WERI-Rb-1 (cell line): ENCODE measurements at regions not wholly inside any gene's neighbourhood (a gene's known extent, or its start where the extent isn't known, plus 50 kb on each side); places are given as distances from the start of the nearest gene placed in this dataset.

Experiments
- DNase-seq: peaks from one replicate; pipeline ENCODE4 v3.0.0-alpha.2; 2020
- H3K27ac ChIP-seq: fragments of 250-450 bp; sonication (Bioruptor Pico); 2 replicates; pipeline ENCODE4 v1.5.1; 2020; ENCODE audit warnings: mild to moderate bottlenecking, moderate library complexity
- H3K27me3 ChIP-seq: fragments of 250-450 bp; sonication (Bioruptor Pico); 2 replicates; pipeline ENCODE4 v1.5.1; 2021; ENCODE audit warnings: mild to moderate bottlenecking, low read depth, moderate library complexity; ENCODE audit not compliant: insufficient read depth, severe bottlenecking
- H3K36me3 ChIP-seq: fragments of 250-450 bp; sonication (Bioruptor Pico); 2 replicates; pipeline ENCODE4 v1.5.1; 2020; ENCODE audit warnings: mild to moderate bottlenecking, moderate library complexity
- H3K4me3 ChIP-seq: 2 replicates; pipeline ENCODE4 v1.5.1; 2011; ENCODE audit warnings: low read depth, mild to moderate bottlenecking, control low read depth, low read length
- H3K9me3 ChIP-seq: fragments of 250-450 bp; sonication (Bioruptor Pico); 2 replicates; pipeline ENCODE4 v1.5.1; 2021; ENCODE audit warnings: mild to moderate bottlenecking, moderate library complexity; ENCODE audit not compliant: severe bottlenecking
- TF ChIP-seq, protein P1 (sequence below): IDR thresholded peaks from 2 replicates; pipeline ENCODE4 v1.5.1; 2011; ENCODE audit warnings: low read depth, mild to moderate bottlenecking, control low read depth, inconsistent platforms, low read length

DNA sequence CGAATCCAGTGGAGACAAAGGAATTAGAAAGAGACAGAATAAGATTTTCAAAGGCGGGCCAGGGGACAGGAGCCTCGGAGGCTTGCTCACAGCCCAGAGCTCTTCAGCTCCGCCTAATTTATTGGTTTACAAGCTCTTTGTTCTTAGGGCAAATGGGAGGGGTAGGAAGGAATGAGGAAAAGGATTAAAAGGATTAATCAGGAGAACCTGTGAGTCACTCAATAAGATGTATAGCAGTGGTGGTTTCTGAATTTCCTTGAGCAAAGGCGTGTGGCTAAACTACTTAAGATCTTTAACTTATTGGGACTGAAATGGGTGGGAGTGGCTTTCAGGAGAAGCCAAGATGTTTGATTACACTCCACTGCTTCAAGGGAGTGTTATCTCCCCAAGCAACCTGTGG, 456.0 kb upstream of the SPANXN1 start:
- Histone ChIP-seq H3K27me3 (no peaks in the 10 kb centered on the region), H3K4me3 (no peak overlapping the region), H3K27ac (no peak overlapping the region), H3K9me3 (no peaks in the 10 kb centered on the region), H3K36me3 (no peaks in the 10 kb centered on the region)
- no peak for DNase-seq
- TF ChIP-seq, protein P1, sequence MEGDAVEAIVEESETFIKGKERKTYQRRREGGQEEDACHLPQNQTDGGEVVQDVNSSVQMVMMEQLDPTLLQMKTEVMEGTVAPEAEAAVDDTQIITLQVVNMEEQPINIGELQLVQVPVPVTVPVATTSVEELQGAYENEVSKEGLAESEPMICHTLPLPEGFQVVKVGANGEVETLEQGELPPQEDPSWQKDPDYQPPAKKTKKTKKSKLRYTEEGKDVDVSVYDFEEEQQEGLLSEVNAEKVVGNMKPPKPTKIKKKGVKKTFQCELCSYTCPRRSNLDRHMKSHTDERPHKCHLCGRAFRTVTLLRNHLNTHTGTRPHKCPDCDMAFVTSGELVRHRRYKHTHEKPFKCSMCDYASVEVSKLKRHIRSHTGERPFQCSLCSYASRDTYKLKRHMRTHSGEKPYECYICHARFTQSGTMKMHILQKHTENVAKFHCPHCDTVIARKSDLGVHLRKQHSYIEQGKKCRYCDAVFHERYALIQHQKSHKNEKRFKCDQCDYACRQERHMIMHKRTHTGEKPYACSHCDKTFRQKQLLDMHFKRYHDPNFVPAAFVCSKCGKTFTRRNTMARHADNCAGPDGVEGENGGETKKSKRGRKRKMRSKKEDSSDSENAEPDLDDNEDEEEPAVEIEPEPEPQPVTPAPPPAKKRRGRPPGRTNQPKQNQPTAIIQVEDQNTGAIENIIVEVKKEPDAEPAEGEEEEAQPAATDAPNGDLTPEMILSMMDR, result no peak

DNA sequence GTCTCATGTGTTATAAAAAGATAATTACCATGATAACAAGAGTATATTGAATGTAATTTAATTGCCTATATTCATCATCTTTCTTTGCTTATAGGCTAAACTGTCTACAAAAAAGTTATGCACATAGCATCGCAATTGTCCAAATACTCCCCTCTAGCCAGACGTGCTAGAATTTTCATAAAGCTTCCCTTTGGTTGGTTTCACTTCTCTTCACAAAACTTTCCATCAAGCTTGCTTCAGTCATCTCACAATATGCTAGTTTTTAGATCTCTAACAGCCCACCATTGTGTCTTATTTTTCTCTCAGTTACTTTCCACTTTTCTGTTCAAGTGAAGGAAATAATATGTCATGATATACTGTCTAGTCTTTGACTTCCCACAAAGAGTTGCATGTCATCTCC, 448.3 kb upstream of the SPANXN1 start:
- no peak overlapping the region for H3K4me3 ChIP-seq
- DNase-seq, result no peak

DNA sequence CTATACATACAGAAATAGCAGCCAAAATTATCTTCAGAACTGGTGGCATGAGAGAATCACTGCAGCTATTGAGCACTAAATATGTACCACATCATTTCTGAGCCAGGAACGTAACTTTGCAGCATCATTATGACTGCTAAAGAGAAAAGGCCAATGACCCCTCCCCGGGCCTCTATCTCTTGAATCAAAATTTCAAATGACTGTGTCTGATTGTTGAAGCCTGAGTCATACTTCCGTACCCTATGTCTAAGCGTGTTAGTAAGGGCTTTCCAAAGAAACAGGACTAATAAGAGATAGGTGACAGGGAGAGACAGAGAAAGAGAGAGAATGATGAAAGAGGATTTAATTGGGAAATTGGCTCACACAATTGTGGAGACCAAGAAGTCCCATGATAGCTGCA, 445.5 kb upstream of the SPANXN1 start:
- TF ChIP-seq, protein P1, result no peak
- H3K27me3 ChIP-seq, result peaks cover 3% of the 10 kb centered on the region
- H3K27ac ChIP-seq, result no peak overlapping the region
- H3K36me3 ChIP-seq, result no peaks in the 10 kb centered on the region
- H3K4me3 ChIP-seq, result no peak overlapping the region
- no peak for DNase-seq
- no peaks in the 10 kb centered on the region for H3K9me3 ChIP-seq

More for the DNA sequence above, 448.3 kb upstream of the SPANXN1 start:
- no peak overlapping the region for H3K27ac ChIP-seq
- no peaks in the 10 kb centered on the region for H3K9me3 ChIP-seq
- TF ChIP-seq, protein P1, result no peak
- peaks cover 3% of the 10 kb centered on the region for H3K27me3 ChIP-seq
- no peaks in the 10 kb centered on the region for H3K36me3 ChIP-seq

DNA sequence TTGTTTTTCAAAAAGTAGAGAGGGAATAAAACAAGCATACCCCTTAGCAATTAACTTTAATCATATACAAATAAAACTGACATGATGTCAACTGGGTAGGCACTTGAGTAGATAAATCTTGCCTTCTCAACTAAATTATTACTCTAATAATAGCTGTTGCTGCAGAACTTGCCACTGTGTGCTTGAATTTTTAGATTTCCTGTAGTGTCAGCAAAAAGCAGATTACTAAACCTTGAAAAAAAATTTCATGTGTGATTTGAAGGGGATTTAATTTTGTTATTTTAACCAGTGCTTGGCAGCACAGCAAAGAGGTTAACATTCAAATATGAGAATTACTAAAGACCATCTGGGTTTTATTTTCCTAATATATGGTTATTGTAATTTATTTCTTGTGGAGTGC, 438.3 kb upstream of the SPANXN1 start:
- no peaks in the 10 kb centered on the region for H3K36me3 ChIP-seq
- H3K9me3 ChIP-seq, result no peaks in the 10 kb centered on the region
- TF ChIP-seq, protein P1, result no peak
- no peak overlapping the region for H3K27ac ChIP-seq
- H3K27me3 ChIP-seq, result no peaks in the 10 kb centered on the region
- no peak overlapping the region for H3K4me3 ChIP-seq
- DNase-seq, result no peak

DNA sequence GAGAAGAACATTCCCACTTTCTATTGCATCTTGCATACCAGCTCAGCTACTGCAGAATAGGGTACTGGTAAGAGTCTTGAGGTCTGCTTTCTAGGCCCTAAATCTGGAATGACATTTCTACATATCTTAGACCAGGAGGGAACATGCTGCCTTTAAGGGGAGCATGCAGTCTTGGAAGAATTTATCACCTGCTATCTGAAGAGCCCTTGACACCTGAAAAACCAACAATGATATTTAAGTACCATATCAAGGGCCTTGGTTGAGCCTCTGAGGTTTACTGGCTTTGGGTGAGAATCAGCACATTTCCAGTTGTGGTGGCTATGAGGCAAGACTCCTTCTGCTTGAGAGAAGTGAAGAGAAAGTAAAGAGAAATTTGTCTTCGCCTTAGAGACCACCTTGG, 436.8 kb upstream of the SPANXN1 start:
- H3K36me3 ChIP-seq, result no peaks in the 10 kb centered on the region
- no peak overlapping the region for H3K4me3 ChIP-seq
- no peaks in the 10 kb centered on the region for H3K9me3 ChIP-seq
- TF ChIP-seq, protein P1, result no peak
- DNase-seq, result no peak
- H3K27ac ChIP-seq, result no peak overlapping the region
- no peaks in the 10 kb centered on the region for H3K27me3 ChIP-seq

DNA sequence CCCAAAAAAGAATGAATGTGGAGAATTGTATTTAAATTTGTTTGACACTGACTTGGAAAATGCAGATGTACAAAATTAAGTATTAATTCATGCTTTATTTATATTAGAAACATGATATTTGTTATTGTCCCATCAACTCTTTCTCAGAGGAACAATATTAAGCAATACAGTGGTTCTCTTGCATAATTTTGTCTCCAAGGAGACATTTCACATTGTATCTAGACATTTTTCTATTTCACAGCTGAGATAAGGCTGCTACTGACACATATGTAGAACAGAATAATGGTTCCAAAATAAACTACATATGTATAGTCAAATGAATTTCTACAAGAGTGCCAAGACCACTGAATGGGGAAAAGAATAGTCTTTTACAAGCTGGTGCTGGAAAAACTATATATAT, 427.9 kb upstream of the SPANXN1 start:
- TF ChIP-seq, protein P1, result no peak
- H3K36me3 ChIP-seq, result no peaks in the 10 kb centered on the region
- H3K27me3 ChIP-seq, result peaks cover 3% of the 10 kb centered on the region
- H3K27ac ChIP-seq, result no peak overlapping the region
- no peaks in the 10 kb centered on the region for H3K9me3 ChIP-seq
- no peak for DNase-seq
- H3K4me3 ChIP-seq, result no peak overlapping the region
